Left ventricle myocardium inferior (tissue), 1 donor: ENCODE measurements at regions not wholly inside any gene's neighbourhood (a gene's known extent, or its start where the extent isn't known, plus 50 kb on each side); places are given as distances from the start of the nearest gene placed in this dataset.

Source experiments
- DNase-seq: peaks from one replicate; pipeline ENCODE4 v3.0.0-alpha.2; 2020
- H3K27ac ChIP-seq: fragments of 200-600 bp; replicated peaks from 2 replicates; pipeline ENCODE4 v1.8.0; 2021
- H3K27me3 ChIP-seq: fragments of 200-600 bp; 2 replicates; pipeline ENCODE4 v1.8.0; 2021; ENCODE audit warnings: low read depth
- H3K36me3 ChIP-seq: fragments of 200-600 bp; 2 replicates; pipeline ENCODE4 v1.8.0; 2021
- H3K4me1 ChIP-seq: fragments of 200-600 bp; 2 replicates; pipeline ENCODE4 v1.8.0; 2021
- H3K4me3 ChIP-seq: fragments of 200-600 bp; 2 replicates; pipeline ENCODE4 v1.8.0; 2021; ENCODE audit warnings: mild to moderate bottlenecking, moderate library complexity
- H3K9me3 ChIP-seq: fragments of 200-600 bp; replicated peaks from 2 replicates; pipeline ENCODE4 v1.8.0; 2021
- CTCF ChIP-seq: fragments of 200-600 bp; IDR thresholded peaks from 2 replicates; pipeline ENCODE4 v1.8.0; 2021; ENCODE audit warnings: antibody characterized with exemption, mild to moderate bottlenecking, borderline replicate concordance
- intact Hi-C: fragments of 100-400 bp; cut with micrococcal nuclease; formaldehyde crosslinking; loops from one replicate; pipeline ENCODE4 v1.11.0; 2022
- donor health status: DM: no; HTN: yes; CAD: no; lungs with severe emphysema.

- H3K9me3 ChIP-seq = peaks cover 32% of the 10 kb centered on the region
- TF ChIP-seq CTCF = no peak
- no peak overlapping the region for H3K4me3 ChIP-seq
- no peaks in the 10 kb centered on the region for H3K36me3 ChIP-seq
- H3K27ac ChIP-seq = no peak overlapping the region
- H3K4me1 ChIP-seq = no peaks in the 10 kb centered on the region
- H3K27me3 ChIP-seq = no peaks in the 10 kb centered on the region
- DNase-seq = no peak
- intact Hi-C loops = no loop called here
Observed at GRCh38 chr1:195218428-195219212, 1389.6 kb downstream of the KCNT2 start.

GRCh38 chr1:195202241-195202640 is 1406.0 kb downstream of the KCNT2 start:
- Histone ChIP-seq H3K9me3 (no peaks in the 10 kb centered on the region), H3K36me3 (no peaks in the 10 kb centered on the region), H3K27ac (no peak overlapping the region), H3K4me3 (no peak overlapping the region), H3K27me3 (no peaks in the 10 kb centered on the region), H3K4me1 (no peaks in the 10 kb centered on the region)
- intact Hi-C loops = no loop called here
- no peak for DNase-seq
- TF ChIP-seq CTCF = no peak

- no peak for DNase-seq
- TF ChIP-seq CTCF = no peak
- intact Hi-C loops = no loop called here
Observed at GRCh38 chr1:195200772-195201171, 1407.5 kb downstream of the KCNT2 start.

GRCh38 chr1:195197116-195197515 is 1411.1 kb downstream of the KCNT2 start:
- no peaks in the 10 kb centered on the region for H3K36me3 ChIP-seq
- TF ChIP-seq CTCF = no peak
- DNase-seq = no peak
- no peaks in the 10 kb centered on the region for H3K9me3 ChIP-seq
- no peak overlapping the region for H3K27ac ChIP-seq
- H3K4me3 ChIP-seq = no peak overlapping the region
- no peaks in the 10 kb centered on the region for H3K4me1 ChIP-seq
- H3K27me3 ChIP-seq = no peaks in the 10 kb centered on the region
- intact Hi-C loops = no loop called here

More at GRCh38 chr1:195200772-195201171, 1407.5 kb downstream of the KCNT2 start:
- no peaks in the 10 kb centered on the region for H3K27me3 ChIP-seq
- H3K27ac ChIP-seq = no peak overlapping the region
- H3K4me3 ChIP-seq = no peak overlapping the region
- H3K9me3 ChIP-seq = no peaks in the 10 kb centered on the region
- H3K36me3 ChIP-seq = no peaks in the 10 kb centered on the region
- H3K4me1 ChIP-seq = no peaks in the 10 kb centered on the region

- Histone ChIP-seq H3K9me3 (no peaks in the 10 kb centered on the region), H3K4me1 (no peaks in the 10 kb centered on the region), H3K27ac (no peak overlapping the region), H3K4me3 (no peak overlapping the region), H3K36me3 (no peaks in the 10 kb centered on the region), H3K27me3 (no peaks in the 10 kb centered on the region)
- no peak for DNase-seq
- TF ChIP-seq CTCF = no peak
- intact Hi-C loops = no loop called here
Observed at GRCh38 chr1:195195423-195196057, 1412.7 kb downstream of the KCNT2 start.
